ENCODE measurements at regions not wholly inside any gene's neighbourhood (a gene's known extent, or its start where the extent isn't known, plus 50 kb on each side); places are given as distances from the start of the nearest gene placed in this dataset.

DNA sequence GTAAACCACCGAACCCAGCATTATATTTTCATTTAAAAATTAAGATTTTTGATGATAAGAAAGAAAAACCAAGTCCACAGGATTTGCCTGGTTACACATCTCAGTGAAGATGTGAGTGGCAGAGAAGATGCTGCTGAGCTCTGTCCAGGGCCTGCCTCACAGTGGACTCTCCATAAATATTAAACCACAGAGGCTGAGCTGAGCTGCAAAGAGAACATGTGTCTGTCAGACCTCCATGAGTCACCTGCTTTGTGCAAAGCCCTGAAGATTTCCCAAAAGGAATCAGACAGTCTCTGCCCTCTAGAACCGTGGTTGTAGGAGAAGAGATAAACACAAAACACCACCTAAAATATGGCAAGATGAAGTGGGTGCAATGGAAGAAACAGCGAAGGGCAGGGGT is 127.2 kb upstream of the TSC22D1 start:
- TF ChIP-seq, protein P1, sequence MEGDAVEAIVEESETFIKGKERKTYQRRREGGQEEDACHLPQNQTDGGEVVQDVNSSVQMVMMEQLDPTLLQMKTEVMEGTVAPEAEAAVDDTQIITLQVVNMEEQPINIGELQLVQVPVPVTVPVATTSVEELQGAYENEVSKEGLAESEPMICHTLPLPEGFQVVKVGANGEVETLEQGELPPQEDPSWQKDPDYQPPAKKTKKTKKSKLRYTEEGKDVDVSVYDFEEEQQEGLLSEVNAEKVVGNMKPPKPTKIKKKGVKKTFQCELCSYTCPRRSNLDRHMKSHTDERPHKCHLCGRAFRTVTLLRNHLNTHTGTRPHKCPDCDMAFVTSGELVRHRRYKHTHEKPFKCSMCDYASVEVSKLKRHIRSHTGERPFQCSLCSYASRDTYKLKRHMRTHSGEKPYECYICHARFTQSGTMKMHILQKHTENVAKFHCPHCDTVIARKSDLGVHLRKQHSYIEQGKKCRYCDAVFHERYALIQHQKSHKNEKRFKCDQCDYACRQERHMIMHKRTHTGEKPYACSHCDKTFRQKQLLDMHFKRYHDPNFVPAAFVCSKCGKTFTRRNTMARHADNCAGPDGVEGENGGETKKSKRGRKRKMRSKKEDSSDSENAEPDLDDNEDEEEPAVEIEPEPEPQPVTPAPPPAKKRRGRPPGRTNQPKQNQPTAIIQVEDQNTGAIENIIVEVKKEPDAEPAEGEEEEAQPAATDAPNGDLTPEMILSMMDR (IDR thresholded peaks at IDR 0.05), result no peak
- TF ChIP-seq POLR2A (IDR thresholded peaks at IDR 0.05), result no peak

Measured in thyroid gland (tissue), 4 donors.